ENCODE measurements at regions not wholly inside any gene's neighbourhood (a gene's known extent, or its start where the extent isn't known, plus 50 kb on each side); places are given as distances from the start of the nearest gene placed in this dataset.

DNA sequence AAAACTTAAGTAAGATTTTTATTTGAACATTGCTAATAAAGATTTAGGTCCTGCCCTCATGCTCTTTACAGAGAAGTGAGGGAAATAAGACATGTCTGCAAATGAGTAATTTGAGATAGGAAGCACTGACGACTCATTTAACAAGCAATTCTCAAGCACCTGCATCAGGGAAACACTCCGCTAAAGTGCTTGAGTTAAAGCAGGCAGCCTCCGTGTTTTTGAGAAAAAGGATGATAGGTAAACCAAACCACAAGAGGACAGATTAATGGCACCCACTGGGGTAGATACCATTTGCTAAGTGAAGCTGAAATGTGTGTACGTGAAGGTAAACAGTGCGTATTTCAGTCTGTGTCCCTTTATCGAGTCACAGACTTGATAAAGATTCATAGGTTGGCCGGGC lies 184.6 kb upstream of the CARD18 start:
- H3K4me3 ChIP-seq (ENCODE audit: low read depth, low read length): no peak overlapping the region
- no peak for TF ChIP-seq POLR2A (IDR thresholded peaks at IDR 0.05; ENCODE audit: extremely low read depth, insufficient read length)
- TF ChIP-seq, protein P1, sequence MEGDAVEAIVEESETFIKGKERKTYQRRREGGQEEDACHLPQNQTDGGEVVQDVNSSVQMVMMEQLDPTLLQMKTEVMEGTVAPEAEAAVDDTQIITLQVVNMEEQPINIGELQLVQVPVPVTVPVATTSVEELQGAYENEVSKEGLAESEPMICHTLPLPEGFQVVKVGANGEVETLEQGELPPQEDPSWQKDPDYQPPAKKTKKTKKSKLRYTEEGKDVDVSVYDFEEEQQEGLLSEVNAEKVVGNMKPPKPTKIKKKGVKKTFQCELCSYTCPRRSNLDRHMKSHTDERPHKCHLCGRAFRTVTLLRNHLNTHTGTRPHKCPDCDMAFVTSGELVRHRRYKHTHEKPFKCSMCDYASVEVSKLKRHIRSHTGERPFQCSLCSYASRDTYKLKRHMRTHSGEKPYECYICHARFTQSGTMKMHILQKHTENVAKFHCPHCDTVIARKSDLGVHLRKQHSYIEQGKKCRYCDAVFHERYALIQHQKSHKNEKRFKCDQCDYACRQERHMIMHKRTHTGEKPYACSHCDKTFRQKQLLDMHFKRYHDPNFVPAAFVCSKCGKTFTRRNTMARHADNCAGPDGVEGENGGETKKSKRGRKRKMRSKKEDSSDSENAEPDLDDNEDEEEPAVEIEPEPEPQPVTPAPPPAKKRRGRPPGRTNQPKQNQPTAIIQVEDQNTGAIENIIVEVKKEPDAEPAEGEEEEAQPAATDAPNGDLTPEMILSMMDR (IDR thresholded peaks at IDR 0.05; ENCODE audit: low read depth, low read length): no peak
- TF ChIP-seq MYC (IDR thresholded peaks at IDR 0.05; ENCODE audit: low read depth, low read length): no peak
- TF ChIP-seq, protein P2, sequence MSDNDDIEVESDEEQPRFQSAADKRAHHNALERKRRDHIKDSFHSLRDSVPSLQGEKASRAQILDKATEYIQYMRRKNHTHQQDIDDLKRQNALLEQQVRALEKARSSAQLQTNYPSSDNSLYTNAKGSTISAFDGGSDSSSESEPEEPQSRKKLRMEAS (IDR thresholded peaks at IDR 0.05; ENCODE audit: low read depth, low read length): no peak
- no peak for DNase-seq (ENCODE audit: low read depth)

DNA sequence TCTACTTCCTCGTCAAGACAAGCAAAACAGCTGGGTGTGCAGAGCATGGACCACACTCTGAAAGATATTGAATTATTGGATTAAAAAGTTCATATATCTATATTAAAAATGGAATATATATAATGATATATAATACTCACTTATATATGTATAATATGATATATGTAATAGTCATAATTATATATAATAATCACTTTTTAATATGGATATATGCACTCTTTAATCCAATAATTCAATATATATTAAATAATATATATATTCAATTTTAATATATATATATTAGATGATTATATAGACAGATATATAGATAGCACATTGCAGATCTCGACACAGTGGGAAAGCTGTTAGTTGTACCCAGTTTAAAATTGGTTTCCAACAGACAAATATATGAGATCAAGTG lies 182.1 kb upstream of the CARD18 start:
- TF ChIP-seq, protein P1 (IDR thresholded peaks at IDR 0.05; ENCODE audit: low read depth, low read length): no peak
- TF ChIP-seq, protein P2 (IDR thresholded peaks at IDR 0.05; ENCODE audit: low read depth, low read length): no peak
- TF ChIP-seq POLR2A (IDR thresholded peaks at IDR 0.05; ENCODE audit: extremely low read depth, insufficient read length) (no peak), MYC (IDR thresholded peaks at IDR 0.05; ENCODE audit: low read depth, low read length) (no peak)
- DNase-seq (ENCODE audit: low read depth): no peak
- H3K4me3 ChIP-seq (ENCODE audit: low read depth, low read length): no peak overlapping the region

DNA sequence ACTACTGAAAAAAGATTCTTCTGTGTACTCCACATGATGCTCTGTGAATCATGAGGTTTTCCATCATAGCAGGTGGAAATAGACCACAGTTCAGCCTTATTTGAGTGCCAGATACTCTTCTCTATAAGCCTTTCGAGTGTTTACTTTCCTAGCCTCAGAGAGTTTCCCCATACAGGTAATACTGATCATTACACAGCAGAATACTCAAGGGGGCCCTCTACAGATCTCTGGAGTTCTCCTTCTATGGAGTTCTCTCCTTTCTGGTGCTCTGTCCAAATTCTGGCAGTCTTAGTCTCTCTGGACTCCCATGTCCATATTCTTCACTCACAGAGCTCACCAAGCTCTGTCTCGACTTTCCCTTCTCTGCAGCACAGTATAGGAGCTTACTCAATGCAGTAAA lies 175.7 kb upstream of the CARD18 start:
- DNase-seq (ENCODE audit: low read depth): no peak
- no peak overlapping the region for H3K4me3 ChIP-seq (ENCODE audit: low read depth, low read length)
- no peak for TF ChIP-seq MYC (IDR thresholded peaks at IDR 0.05; ENCODE audit: low read depth, low read length)
- TF ChIP-seq, protein P1 (IDR thresholded peaks at IDR 0.05; ENCODE audit: low read depth, low read length): peak; percentile 9

DNA sequence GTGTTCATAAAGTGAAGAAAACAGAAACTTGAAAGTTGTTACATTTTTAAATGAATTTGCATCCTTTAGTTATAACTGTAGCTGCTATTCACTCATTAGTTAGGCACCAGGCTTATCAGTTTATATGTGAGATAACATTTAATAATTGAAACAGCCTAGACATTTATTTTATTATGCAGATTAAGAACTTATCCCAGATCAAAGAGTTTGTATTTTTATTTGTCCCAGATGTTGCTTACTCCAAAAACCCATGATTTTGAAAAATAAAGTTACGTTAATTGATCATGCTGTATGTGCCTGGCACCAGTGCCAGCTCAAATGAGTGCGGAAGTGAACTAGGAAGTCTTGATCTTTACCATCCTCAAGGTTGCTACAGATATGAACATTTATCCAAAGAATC lies 172.7 kb upstream of the CARD18 start:
- DNase-seq (ENCODE audit: low read depth): no peak
- TF ChIP-seq, protein P2 (IDR thresholded peaks at IDR 0.05; ENCODE audit: low read depth, low read length): no peak
- TF ChIP-seq POLR2A (IDR thresholded peaks at IDR 0.05; ENCODE audit: extremely low read depth, insufficient read length): no peak
- TF ChIP-seq, protein P1 (IDR thresholded peaks at IDR 0.05; ENCODE audit: low read depth, low read length): no peak
- no peak for TF ChIP-seq MYC (IDR thresholded peaks at IDR 0.05; ENCODE audit: low read depth, low read length)
- no peak overlapping the region for H3K4me3 ChIP-seq (ENCODE audit: low read depth, low read length)

DNA sequence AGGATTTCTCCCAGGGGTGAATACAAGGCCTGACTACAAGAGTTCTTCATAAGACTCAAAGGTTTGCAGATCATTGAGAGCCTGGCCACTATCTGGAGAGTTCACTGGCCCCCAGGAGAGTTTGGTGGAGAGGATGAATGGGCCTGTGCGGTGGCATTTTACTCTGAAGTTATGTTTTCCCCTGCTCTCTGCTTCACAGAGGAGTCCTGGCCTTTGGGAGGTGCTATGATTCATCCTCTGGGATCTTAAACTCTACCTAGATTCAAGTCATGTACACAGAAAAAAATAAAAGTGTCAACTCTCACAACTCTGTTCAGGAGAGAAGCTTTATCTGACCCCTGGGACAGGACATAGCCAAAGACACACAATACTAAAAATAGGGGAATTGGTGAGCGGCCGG lies 159.1 kb upstream of the CARD18 start:
- no peak for DNase-seq (ENCODE audit: low read depth)
- no peak overlapping the region for H3K4me3 ChIP-seq (ENCODE audit: low read depth, low read length)
- TF ChIP-seq, protein P2 (IDR thresholded peaks at IDR 0.05; ENCODE audit: low read depth, low read length): no peak
- TF ChIP-seq, protein P1 (IDR thresholded peaks at IDR 0.05; ENCODE audit: low read depth, low read length): no peak
- TF ChIP-seq POLR2A (IDR thresholded peaks at IDR 0.05; ENCODE audit: extremely low read depth, insufficient read length): no peak
- TF ChIP-seq MYC (IDR thresholded peaks at IDR 0.05; ENCODE audit: low read depth, low read length): no peak

DNA sequence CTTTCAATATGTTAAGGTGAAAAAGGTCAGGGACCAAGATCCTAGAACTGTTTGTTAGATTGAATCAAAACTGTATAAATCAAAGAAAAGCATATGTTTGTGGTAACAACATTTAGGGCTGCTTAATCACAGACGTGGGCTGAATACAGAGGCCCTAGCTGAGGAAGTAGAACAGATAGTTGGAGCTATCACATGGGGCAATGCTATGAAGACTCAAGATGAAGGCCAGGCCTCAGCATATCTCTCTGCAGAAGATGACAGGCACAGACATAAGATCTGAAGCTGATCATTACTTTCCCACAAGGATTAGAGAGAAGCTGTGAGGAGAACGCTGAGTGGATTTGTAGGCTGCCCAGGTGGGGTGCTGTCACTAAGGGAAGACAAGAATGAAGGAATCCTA lies 158.6 kb upstream of the CARD18 start:
- TF ChIP-seq, protein P2 (IDR thresholded peaks at IDR 0.05; ENCODE audit: low read depth, low read length): no peak
- TF ChIP-seq MYC (IDR thresholded peaks at IDR 0.05; ENCODE audit: low read depth, low read length) (no peak), POLR2A (IDR thresholded peaks at IDR 0.05; ENCODE audit: extremely low read depth, insufficient read length) (no peak)
- TF ChIP-seq, protein P1 (IDR thresholded peaks at IDR 0.05; ENCODE audit: low read depth, low read length): no peak
- DNase-seq (ENCODE audit: low read depth): no peak

More for the DNA sequence above, 158.6 kb upstream of the CARD18 start:
- H3K4me3 ChIP-seq (ENCODE audit: low read depth, low read length): no peak overlapping the region
